NCI-H446 treated with DMSO at 0.1 percent for 48 hours (cell line): ENCODE measurements at regions not wholly inside any gene's neighbourhood (a gene's known extent, or its start where the extent isn't known, plus 50 kb on each side); places are given as distances from the start of the nearest gene placed in this dataset.

ENCODE experiments used
- DNase-seq: peaks from one replicate; lab custom pipeline; 2025; lab: John Stamatoyannopoulos, UW

DNA sequence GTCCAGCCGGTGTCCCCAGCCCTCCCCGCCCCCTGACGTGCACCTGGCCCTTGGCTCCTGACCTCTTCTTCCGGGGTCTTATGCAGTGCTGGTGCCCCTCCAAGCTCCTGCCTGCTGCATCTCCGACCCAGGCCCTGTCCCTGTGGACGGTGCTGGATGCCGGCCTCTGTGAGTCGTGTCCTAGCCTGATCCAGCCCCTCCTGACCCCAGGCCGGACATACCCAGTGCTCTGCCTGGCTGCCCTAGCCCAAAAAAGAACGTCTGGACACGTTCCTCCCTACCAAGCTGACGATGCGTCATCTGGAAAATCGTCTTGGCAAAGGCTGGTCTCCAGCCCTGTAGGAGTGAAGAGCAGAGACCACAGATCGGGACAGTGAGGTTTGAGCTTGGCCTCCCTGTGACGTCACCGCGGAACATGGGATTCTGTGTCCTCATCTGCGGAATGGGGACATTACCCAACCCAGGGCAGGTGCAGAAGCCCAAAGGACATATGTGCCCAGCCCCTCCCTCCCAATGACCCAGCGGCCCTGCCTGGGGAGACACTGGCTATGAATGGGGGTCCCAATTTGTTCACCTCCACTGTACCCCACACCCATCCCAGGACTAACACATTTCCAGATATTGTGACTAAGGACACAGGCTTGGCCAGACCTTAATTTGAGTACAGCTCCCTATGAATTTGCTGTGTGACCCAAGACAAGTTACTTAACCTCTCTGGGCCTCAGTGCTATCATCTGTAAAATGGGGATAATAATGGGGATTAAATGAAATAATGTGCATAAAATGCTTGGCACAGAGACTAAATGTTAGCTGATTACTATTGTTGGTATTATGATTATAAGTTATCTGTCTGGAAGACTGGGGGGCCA is 51.0 kb upstream of the BCL11B start:
- no peak for DNase-seq

DNA sequence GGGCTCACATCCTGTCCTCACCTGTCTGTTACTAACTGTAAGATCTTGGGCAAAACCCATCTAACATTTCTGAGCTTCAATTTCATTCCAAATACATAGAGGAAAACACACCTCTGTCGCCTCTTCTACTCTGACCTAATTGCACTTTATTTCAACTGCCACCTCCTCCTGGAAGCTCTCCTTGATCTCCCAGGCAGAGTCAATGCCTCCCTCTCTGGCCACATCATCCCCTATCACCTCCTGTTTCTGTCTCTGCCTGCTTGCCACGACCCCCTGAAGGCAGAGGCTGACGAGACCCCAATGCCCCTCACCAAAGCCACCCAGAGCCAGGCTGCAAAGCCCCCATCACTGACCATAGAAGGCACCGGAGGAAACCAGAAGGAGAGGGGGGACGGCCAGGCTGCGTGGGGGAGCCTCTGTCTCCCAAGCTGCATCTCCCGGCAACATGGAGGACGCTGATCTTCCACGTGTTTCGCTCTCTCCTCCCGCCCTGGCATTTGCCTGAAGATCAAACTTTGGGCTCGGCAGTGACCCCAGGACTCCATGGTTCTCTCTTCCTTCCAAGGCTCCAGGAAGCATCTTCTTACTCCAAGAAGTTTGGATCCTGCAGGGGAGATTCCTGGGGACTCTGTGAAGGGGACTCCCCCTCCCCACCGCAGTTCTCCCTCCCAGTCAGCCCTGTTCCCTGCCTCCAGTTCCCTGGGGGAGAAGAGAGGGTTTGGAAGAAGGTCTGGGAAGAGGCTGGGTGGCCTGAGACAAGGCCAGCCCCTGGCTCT is 50.1 kb upstream of the BCL11B start:
- DNase-seq, result no peak
